ENCODE measurements at regions not wholly inside any gene's neighbourhood (a gene's known extent, or its start where the extent isn't known, plus 50 kb on each side); places are given as distances from the start of the nearest gene placed in this dataset.

DNA sequence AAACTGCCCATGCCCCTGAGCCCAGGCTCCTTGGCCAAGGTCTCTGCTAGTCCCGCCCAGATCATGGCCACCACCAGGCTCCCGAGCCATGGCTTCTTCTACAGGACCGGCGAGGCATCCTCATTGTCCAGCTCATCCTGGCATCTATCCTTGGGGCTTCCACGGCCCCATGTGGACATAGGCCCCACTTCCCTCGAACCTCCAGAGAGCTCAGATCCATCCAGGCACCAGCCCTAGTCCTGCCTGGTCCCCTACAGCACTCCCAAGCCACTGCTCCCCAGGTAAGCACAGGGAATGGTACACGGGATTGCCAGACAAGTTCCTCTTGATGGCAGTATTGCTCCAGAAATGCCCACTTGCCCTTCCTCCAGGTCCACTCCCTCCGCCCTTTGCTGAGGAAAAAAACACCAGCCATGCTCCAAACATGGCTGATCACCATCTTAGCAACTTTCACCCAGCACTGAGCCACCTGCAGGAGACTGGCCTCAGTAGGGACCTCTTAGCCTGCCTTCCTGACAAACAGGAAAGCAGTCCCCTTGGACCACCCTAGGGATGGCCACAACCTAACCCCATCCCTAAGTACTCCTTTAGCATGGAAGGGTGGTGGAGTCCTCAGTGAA, 272.1 kb upstream of the AGTR2 start (continued):
- TF ChIP-seq, protein P1, sequence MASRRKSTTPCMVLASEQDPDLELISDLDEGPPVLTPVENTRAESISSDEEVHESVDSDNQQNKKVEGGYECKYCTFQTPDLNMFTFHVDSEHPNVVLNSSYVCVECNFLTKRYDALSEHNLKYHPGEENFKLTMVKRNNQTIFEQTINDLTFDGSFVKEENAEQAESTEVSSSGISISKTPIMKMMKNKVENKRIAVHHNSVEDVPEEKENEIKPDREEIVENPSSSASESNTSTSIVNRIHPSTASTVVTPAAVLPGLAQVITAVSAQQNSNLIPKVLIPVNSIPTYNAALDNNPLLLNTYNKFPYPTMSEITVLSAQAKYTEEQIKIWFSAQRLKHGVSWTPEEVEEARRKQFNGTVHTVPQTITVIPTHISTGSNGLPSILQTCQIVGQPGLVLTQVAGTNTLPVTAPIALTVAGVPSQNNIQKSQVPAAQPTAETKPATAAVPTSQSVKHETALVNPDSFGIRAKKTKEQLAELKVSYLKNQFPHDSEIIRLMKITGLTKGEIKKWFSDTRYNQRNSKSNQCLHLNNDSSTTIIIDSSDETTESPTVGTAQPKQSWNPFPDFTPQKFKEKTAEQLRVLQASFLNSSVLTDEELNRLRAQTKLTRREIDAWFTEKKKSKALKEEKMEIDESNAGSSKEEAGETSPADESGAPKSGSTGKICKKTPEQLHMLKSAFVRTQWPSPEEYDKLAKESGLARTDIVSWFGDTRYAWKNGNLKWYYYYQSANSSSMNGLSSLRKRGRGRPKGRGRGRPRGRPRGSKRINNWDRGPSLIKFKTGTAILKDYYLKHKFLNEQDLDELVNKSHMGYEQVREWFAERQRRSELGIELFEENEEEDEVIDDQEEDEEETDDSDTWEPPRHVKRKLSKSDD (CRISPR knock-in tag; IDR thresholded peaks at IDR 0.05; ENCODE audit: low read depth), result 0 out of 2 replicates have a peak, but pooled peaks have one; percentile 40
- peak; percentile 48; the same call in 1 of the 2 replicates for TF ChIP-seq FOSL2 (CRISPR knock-in tag; IDR thresholded peaks at IDR 0.05)
- no peak for TF ChIP-seq ZNF296 (CRISPR knock-in tag; conservative IDR thresholded peaks at IDR 0.05)
- TF ChIP-seq ZNF816 (CRISPR knock-in tag; IDR thresholded peaks at IDR 0.05; ENCODE audit: borderline replicate concordance), result no peak
- TF ChIP-seq ZNF264 (CRISPR knock-in tag; IDR thresholded peaks at IDR 0.05), result no peak
- TF ChIP-seq, protein P2, sequence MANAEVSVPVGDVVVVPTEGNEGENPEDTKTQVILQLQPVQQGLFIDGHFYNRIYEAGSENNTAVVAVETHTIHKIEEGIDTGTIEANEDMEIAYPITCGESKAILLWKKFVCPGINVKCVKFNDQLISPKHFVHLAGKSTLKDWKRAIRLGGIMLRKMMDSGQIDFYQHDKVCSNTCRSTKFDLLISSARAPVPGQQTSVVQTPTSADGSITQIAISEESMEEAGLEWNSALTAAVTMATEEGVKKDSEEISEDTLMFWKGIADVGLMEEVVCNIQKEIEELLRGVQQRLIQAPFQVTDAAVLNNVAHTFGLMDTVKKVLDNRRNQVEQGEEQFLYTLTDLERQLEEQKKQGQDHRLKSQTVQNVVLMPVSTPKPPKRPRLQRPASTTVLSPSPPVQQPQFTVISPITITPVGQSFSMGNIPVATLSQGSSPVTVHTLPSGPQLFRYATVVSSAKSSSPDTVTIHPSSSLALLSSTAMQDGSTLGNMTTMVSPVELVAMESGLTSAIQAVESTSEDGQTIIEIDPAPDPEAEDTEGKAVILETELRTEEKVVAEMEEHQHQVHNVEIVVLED (CRISPR knock-in tag; IDR thresholded peaks at IDR 0.05; ENCODE audit: borderline replicate concordance), result peak; percentile 38; the same call in 1 of the 2 replicates
- TF ChIP-seq, protein P3, sequence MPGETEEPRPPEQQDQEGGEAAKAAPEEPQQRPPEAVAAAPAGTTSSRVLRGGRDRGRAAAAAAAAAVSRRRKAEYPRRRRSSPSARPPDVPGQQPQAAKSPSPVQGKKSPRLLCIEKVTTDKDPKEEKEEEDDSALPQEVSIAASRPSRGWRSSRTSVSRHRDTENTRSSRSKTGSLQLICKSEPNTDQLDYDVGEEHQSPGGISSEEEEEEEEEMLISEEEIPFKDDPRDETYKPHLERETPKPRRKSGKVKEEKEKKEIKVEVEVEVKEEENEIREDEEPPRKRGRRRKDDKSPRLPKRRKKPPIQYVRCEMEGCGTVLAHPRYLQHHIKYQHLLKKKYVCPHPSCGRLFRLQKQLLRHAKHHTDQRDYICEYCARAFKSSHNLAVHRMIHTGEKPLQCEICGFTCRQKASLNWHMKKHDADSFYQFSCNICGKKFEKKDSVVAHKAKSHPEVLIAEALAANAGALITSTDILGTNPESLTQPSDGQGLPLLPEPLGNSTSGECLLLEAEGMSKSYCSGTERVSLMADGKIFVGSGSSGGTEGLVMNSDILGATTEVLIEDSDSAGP (CRISPR knock-in tag; IDR thresholded peaks at IDR 0.05; ENCODE audit: borderline replicate concordance), result peak; percentile 50; the same call in 1 of the 2 replicates
- TF ChIP-seq ZNF225 (CRISPR knock-in tag; IDR thresholded peaks at IDR 0.05), result no peak
- no peak for TF ChIP-seq ZNF703 (CRISPR knock-in tag; IDR thresholded peaks at IDR 0.05; ENCODE audit: borderline replicate concordance)
- no peak for TF ChIP-seq HOXD1 (CRISPR knock-in tag; IDR thresholded peaks at IDR 0.05)
- TF ChIP-seq SUZ12 (IDR thresholded peaks at IDR 0.05; ENCODE audit: low read depth, low read length), result no peak
- TF ChIP-seq, protein P4, sequence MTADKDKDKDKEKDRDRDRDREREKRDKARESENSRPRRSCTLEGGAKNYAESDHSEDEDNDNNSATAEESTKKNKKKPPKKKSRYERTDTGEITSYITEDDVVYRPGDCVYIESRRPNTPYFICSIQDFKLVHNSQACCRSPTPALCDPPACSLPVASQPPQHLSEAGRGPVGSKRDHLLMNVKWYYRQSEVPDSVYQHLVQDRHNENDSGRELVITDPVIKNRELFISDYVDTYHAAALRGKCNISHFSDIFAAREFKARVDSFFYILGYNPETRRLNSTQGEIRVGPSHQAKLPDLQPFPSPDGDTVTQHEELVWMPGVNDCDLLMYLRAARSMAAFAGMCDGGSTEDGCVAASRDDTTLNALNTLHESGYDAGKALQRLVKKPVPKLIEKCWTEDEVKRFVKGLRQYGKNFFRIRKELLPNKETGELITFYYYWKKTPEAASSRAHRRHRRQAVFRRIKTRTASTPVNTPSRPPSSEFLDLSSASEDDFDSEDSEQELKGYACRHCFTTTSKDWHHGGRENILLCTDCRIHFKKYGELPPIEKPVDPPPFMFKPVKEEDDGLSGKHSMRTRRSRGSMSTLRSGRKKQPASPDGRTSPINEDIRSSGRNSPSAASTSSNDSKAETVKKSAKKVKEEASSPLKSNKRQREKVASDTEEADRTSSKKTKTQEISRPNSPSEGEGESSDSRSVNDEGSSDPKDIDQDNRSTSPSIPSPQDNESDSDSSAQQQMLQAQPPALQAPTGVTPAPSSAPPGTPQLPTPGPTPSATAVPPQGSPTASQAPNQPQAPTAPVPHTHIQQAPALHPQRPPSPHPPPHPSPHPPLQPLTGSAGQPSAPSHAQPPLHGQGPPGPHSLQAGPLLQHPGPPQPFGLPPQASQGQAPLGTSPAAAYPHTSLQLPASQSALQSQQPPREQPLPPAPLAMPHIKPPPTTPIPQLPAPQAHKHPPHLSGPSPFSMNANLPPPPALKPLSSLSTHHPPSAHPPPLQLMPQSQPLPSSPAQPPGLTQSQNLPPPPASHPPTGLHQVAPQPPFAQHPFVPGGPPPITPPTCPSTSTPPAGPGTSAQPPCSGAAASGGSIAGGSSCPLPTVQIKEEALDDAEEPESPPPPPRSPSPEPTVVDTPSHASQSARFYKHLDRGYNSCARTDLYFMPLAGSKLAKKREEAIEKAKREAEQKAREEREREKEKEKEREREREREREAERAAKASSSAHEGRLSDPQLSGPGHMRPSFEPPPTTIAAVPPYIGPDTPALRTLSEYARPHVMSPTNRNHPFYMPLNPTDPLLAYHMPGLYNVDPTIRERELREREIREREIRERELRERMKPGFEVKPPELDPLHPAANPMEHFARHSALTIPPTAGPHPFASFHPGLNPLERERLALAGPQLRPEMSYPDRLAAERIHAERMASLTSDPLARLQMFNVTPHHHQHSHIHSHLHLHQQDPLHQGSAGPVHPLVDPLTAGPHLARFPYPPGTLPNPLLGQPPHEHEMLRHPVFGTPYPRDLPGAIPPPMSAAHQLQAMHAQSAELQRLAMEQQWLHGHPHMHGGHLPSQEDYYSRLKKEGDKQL (CRISPR knock-in tag; IDR thresholded peaks at IDR 0.05; ENCODE audit: low read depth), result no peak
- TF ChIP-seq RARA (CRISPR knock-in tag; IDR thresholded peaks at IDR 0.05), result peak; percentile 15; the same call in 1 of the 2 replicates
- no peak for TF ChIP-seq ZNF510 (CRISPR knock-in tag; IDR thresholded peaks at IDR 0.05; ENCODE audit: low read depth)
- TF ChIP-seq ZNF460 (CRISPR knock-in tag; IDR thresholded peaks at IDR 0.05; ENCODE audit: borderline replicate concordance), result no peak
- no peak for TF ChIP-seq NFATC3 (CRISPR knock-in tag; IDR thresholded peaks at IDR 0.05)
- TF ChIP-seq, protein P5, sequence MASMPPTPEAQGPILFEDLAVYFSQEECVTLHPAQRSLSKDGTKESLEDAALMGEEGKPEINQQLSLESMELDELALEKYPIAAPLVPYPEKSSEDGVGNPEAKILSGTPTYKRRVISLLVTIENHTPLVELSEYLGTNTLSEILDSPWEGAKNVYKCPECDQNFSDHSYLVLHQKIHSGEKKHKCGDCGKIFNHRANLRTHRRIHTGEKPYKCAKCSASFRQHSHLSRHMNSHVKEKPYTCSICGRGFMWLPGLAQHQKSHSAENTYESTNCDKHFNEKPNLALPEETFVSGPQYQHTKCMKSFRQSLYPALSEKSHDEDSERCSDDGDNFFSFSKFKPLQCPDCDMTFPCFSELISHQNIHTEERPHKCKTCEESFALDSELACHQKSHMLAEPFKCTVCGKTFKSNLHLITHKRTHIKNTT (CRISPR knock-in tag; IDR thresholded peaks at IDR 0.05), result no peak
